Esophagus squamous epithelium (tissue), 5 donors: ENCODE measurements at regions not wholly inside any gene's neighbourhood (a gene's known extent, or its start where the extent isn't known, plus 50 kb on each side); places are given as distances from the start of the nearest gene placed in this dataset.

Experiments
- DNase-seq: peaks from one replicate; lab custom pipeline; 2025; lab: John Stamatoyannopoulos, UW
- H3K27ac ChIP-seq, 4 donors: fragments of 200-600 bp; sonication (generic); one replicate each; pipeline ENCODE4 v1.5.1; 2016 to 2019; ENCODE audit warnings: mild to moderate bottlenecking in 1 of 4
- H3K27me3 ChIP-seq, 4 donors: fragments of 200-600 bp; sonication (generic); 1 replicate in 3 of 4; 2 replicates in 1 of 4; pipeline versions ENCODE4 v1.5.1 to v1.6.0; 2017 to 2021; ENCODE audit warnings: antibody characterized with exemption in 1 of 4
- H3K36me3 ChIP-seq, 3 donors: fragments of 200-600 bp; sonication (generic); one replicate each; pipeline ENCODE4 v1.5.1; 2016 to 2019
- H3K4me1 ChIP-seq, 3 donors: fragments of 200-600 bp; sonication (generic); one replicate each; pipeline ENCODE4 v1.5.1; 2017 to 2019
- H3K4me3 ChIP-seq, 4 donors: fragments of 200-600 bp; sonication (generic); 1 replicate in 3 of 4; 2 replicates in 1 of 4; pipeline ENCODE4 v1.5.1; 2016 to 2019; ENCODE audit warnings: mild to moderate bottlenecking in 2 of 4, moderate library complexity in 1 of 4
- H3K9me3 ChIP-seq, 3 donors: fragments of 200-600 bp; sonication (generic); one replicate each; pipeline ENCODE4 v1.5.1; 2016 to 2019
- CTCF ChIP-seq, 6 experiments: fragments of 450-650 bp in 4 of 6; fragments of 200-600 bp in 2 of 6; sonication (generic) in 2 of 6; IDR thresholded peaks; one replicate each; pipeline ENCODE4 v1.5.1; 2016 to 2019; ENCODE audit warnings: antibody characterized with exemption in 6 of 6, mild to moderate bottlenecking in 4 of 6, moderate library complexity in 4 of 6
- POLR2A ChIP-seq, 4 donors: fragments of 450-650 bp; IDR thresholded peaks; one replicate each; pipeline ENCODE4 v1.6.1; 2017; ENCODE audit warnings: antibody characterized with exemption in 4 of 4, mild to moderate bottlenecking in 4 of 4, moderate library complexity in 3 of 4
- WGBS, 2 donors: methylation state at CpG; one replicate each; pipeline ENCODE4 v1.1.5; 2018; 5-methylcytosine and 5-hydroxymethylcytosine counted together
- intact Hi-C: fragments of 100-400 bp; cut with DNase I; formaldehyde crosslinking; loops from one replicate; pipeline ENCODE4 v1.15.0; 2022
- donor health status: DM: yes; HTN: yes; CAD: no.

GRCh38 chr13:73827434-73827833 lies 306.8 kb downstream of the KLF12 start:
- Histone ChIP-seq H3K36me3 (no peaks in the 10 kb centered on the region), H3K27me3 (no peaks in the 10 kb centered on the region), H3K9me3 (no peaks in the 10 kb centered on the region), H3K4me1 (no peaks in the 10 kb centered on the region), H3K27ac (no peak overlapping the region), H3K4me3 (no peak overlapping the region)
- intact Hi-C loops: no loop called here
- WGBS, 2 donors: 76 to 89% methylated on average over 3 of the region's 3 CpGs
- no peak for DNase-seq
- TF ChIP-seq CTCF (IDR thresholded peaks at IDR 0.05) (no peak), POLR2A (IDR thresholded peaks at IDR 0.05) (no peak)

GRCh38 chr13:73825143-73825542 lies 309.1 kb downstream of the KLF12 start:
- no peak for DNase-seq
- 80 to 94% methylated on average over 3 of the region's 3 CpGs for WGBS, 2 donors
- H3K27me3 ChIP-seq: no peaks in the 10 kb centered on the region
- intact Hi-C loops: no loop called here
- H3K4me3 ChIP-seq: no peak overlapping the region
- no peak overlapping the region for H3K27ac ChIP-seq
- H3K36me3 ChIP-seq: no peaks in the 10 kb centered on the region
- H3K4me1 ChIP-seq: no peaks in the 10 kb centered on the region
- H3K9me3 ChIP-seq: no peaks in the 10 kb centered on the region
- no peak for TF ChIP-seq CTCF (IDR thresholded peaks at IDR 0.05)
- TF ChIP-seq POLR2A (IDR thresholded peaks at IDR 0.05): no peak

GRCh38 chr13:73822668-73823592 lies 311.3 kb downstream of the KLF12 start:
- Histone ChIP-seq H3K9me3 (no peaks in the 10 kb centered on the region), H3K27me3 (no peaks in the 10 kb centered on the region), H3K27ac (no peak overlapping the region), H3K4me3 (no peak overlapping the region), H3K36me3 (no peaks in the 10 kb centered on the region), H3K4me1 (no peaks in the 10 kb centered on the region)
- no peak for DNase-seq
- 83 to 86% methylated on average over 6 of the region's 6 CpGs for WGBS, 2 donors
- TF ChIP-seq POLR2A (IDR thresholded peaks at IDR 0.05) (no peak), CTCF (IDR thresholded peaks at IDR 0.05) (no peak)
- intact Hi-C loops: no loop called here

- Histone ChIP-seq H3K27me3 (no peaks in the 10 kb centered on the region), H3K27ac (no peak overlapping the region), H3K4me1 (no peaks in the 10 kb centered on the region), H3K36me3 (no peaks in the 10 kb centered on the region), H3K9me3 (no peaks in the 10 kb centered on the region), H3K4me3 (no peak overlapping the region)
- no peak for DNase-seq
- TF ChIP-seq POLR2A (IDR thresholded peaks at IDR 0.05) (no peak), CTCF (IDR thresholded peaks at IDR 0.05) (no peak)
- intact Hi-C loops: no loop called here
- 74 to 84% methylated on average over 2 of the region's 2 CpGs for WGBS, 2 donors
These were observed 313.5 kb downstream of the KLF12 start for GRCh38 chr13:73820688-73821087.

- Histone ChIP-seq H3K4me1 (no peaks in the 10 kb centered on the region), H3K4me3 (no peak overlapping the region), H3K36me3 (no peaks in the 10 kb centered on the region), H3K9me3 (no peaks in the 10 kb centered on the region), H3K27ac (no peak overlapping the region), H3K27me3 (no peaks in the 10 kb centered on the region)
- DNase-seq: no peak
- TF ChIP-seq CTCF (IDR thresholded peaks at IDR 0.05) (no peak), POLR2A (IDR thresholded peaks at IDR 0.05) (no peak)
- WGBS, 2 donors: 87 to 93% methylated on average over 3 of the region's 3 CpGs
- intact Hi-C loops: no loop called here
These were observed 313.9 kb downstream of the KLF12 start for GRCh38 chr13:73820285-73820684.
